ENCODE measurements at regions not wholly inside any gene's neighbourhood (a gene's known extent, or its start where the extent isn't known, plus 50 kb on each side); places are given as distances from the start of the nearest gene placed in this dataset.

- TF ChIP-seq CTCF (conservative IDR thresholded peaks at IDR 0.05; ENCODE audit: low read depth, low read length) = no peak
- H3K4me3 ChIP-seq (ENCODE audit: low read depth, low read length) = no peak overlapping the region
- peak; percentile 45 for DNase-seq (ENCODE audit: low read depth)
Observed at GRCh38 chr9:75658301-75658905, 232.1 kb upstream of the PCSK5 start.

GRCh38 chr9:75664597-75664996, 225.9 kb upstream of the PCSK5 start:
- no peak for TF ChIP-seq CTCF (conservative IDR thresholded peaks at IDR 0.05; ENCODE audit: low read depth, low read length)
- peak; percentile 2 for DNase-seq (ENCODE audit: low read depth)
- no peak overlapping the region for H3K4me3 ChIP-seq (ENCODE audit: low read depth, low read length)

DNA sequence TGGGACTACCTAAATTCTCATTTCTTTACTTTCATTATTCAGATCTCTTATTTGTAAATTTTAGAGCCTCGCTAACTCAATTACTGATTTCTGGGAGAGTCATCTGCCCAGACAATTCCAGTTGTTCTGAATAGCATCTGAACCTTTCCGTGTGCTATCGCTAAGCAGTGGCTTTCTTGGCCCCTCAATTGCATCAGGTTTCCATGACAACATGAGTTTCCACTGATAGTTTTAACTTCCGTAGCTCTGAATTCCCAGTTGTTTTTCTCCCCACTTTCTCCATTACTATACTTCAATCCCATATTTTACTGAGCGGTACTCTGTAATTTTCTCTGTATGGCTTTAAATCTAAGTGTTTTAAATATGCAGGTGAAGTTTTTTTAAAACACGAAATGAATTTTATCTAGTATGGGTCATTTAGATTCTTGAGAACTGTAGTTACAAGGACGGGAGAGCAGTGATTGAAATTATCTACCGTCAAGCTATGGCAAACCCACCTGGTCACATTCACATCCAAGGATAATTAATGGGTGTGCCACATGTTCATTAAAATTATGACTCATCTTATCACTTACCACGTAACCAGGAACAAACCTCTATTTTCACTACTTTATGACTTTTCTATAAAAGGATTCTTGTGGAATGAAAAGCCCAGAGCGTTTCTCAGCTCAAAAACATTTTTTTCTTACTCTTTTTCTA, 223.5 kb upstream of the PCSK5 start:
- TF ChIP-seq CTCF (conservative IDR thresholded peaks at IDR 0.05; ENCODE audit: low read depth, low read length) = no peak
- no peak overlapping the region for H3K4me3 ChIP-seq (ENCODE audit: low read depth, low read length)
- DNase-seq (ENCODE audit: low read depth) = no peak

DNA sequence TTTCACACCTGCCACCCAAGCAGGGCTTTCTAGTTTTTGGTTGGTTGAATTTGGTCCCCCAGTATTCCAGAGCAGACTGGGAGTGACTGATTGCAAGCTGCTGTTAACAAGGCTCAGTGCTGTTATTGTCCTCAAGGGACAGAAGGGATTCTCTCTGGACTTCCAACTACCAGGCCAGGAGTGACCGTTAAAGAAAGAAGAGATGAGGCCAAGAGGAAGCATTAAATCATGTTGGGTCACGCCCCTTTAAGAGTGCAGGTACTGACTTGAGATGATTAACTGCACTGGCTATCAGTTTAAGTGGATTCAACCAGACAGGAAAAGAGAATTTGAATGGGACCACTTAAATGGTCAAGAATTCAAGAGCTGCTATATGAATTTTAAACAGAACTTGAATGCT, 220.8 kb upstream of the PCSK5 start:
- DNase-seq (ENCODE audit: low read depth) = no peak
- no peak for TF ChIP-seq CTCF (conservative IDR thresholded peaks at IDR 0.05; ENCODE audit: low read depth, low read length)
- H3K4me3 ChIP-seq (ENCODE audit: low read depth, low read length) = no peak overlapping the region

DNA sequence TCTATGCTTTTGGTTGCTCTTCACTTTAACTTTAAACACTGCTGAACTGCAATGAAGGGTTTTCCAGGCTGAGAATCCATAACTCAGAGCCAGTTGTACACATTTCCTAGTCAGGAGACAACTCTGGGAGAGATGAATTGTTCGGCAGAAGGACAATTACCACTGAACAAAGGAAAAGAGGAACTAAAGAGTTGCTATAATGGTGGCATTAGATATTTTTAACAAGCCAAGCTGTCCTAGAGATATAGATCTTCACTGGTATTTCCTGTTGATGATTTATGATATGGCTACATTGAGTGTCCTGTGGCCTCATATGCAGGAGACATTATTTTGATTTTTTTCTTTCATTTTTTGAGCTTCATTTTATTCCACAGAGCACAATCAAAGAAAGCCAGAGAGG, 219.1 kb upstream of the PCSK5 start:
- no peak for TF ChIP-seq CTCF (conservative IDR thresholded peaks at IDR 0.05; ENCODE audit: low read depth, low read length)

GRCh38 chr9:75672478-75672877, 218.0 kb upstream of the PCSK5 start:
- no peak for TF ChIP-seq CTCF (conservative IDR thresholded peaks at IDR 0.05; ENCODE audit: low read depth, low read length)
- no peak for DNase-seq (ENCODE audit: low read depth)

More for the DNA sequence above, 219.1 kb upstream of the PCSK5 start:
- no peak for DNase-seq (ENCODE audit: low read depth)
- H3K4me3 ChIP-seq (ENCODE audit: low read depth, low read length) = no peak overlapping the region

DNA sequence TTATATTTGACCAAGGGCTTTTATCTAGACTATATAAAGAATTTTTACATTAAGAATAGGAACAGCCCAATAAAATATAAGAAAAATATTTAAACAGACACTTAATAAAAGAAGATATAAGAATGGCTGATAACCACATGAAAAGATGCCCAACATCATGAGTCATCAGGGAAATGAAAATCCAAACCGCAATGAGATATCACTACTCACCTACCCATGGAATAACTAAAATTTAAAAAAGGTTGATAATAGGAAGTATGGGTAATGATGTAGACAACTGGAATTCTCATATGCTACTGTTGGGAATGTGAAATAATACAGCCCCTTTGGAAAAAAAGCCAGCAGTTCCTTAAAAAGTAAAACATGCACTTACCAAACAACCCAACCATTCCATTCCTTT, 206.9 kb upstream of the PCSK5 start:
- no peak overlapping the region for H3K4me3 ChIP-seq (ENCODE audit: low read depth, low read length)
- no peak for DNase-seq (ENCODE audit: low read depth)
- TF ChIP-seq CTCF (conservative IDR thresholded peaks at IDR 0.05; ENCODE audit: low read depth, low read length) = no peak

More at GRCh38 chr9:75672478-75672877, 218.0 kb upstream of the PCSK5 start:
- H3K4me3 ChIP-seq (ENCODE audit: low read depth, low read length) = no peak overlapping the region
